Omental fat pad (tissue), 3 donors: ENCODE measurements at regions not wholly inside any gene's neighbourhood (a gene's known extent, or its start where the extent isn't known, plus 50 kb on each side); places are given as distances from the start of the nearest gene placed in this dataset.

Source experiments
- ATAC-seq: fragments of 150-250 bp; one replicate; pipeline ENCODE4 v1.9.1; 2016; ENCODE audit warnings: mild to moderate bottlenecking, moderate library complexity; ENCODE audit not compliant: low FRiP score
- DNase-seq: peaks from one replicate; pipeline ENCODE4 v3.0.0-alpha.2; 2019; ENCODE audit warnings: low spot score
- TF ChIP-seq, protein P1 (sequence below), 3 donors: fragments of 450-650 bp; IDR thresholded peaks; one replicate each; pipeline ENCODE4 v1.5.1; 2016 to 2017; ENCODE audit warnings: antibody characterized with exemption in 3 of 3, mild to moderate bottlenecking in 3 of 3, moderate library complexity in 2 of 3

DNA sequence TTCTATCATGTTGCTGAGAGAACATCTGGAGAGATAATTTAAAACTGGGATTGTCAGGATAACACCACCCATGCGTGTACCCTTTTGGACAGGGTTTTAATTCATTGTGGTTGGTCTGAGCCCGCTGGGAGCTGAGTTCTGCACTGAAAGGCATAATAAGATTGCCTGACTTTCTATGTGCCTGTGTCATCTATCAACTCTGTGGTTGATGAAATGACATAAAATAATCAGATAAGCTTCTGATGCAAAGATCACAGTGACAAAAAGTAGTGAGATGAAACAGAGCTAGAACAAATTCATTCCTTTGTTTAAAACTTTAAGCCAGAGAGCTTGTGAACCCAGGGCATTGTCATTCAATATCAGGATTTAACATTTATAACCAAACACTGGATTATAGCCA lies 98.7 kb downstream of the BBS10 start:
- ATAC-seq (no peak), DNase-seq (no peak)
- TF ChIP-seq, protein P1, sequence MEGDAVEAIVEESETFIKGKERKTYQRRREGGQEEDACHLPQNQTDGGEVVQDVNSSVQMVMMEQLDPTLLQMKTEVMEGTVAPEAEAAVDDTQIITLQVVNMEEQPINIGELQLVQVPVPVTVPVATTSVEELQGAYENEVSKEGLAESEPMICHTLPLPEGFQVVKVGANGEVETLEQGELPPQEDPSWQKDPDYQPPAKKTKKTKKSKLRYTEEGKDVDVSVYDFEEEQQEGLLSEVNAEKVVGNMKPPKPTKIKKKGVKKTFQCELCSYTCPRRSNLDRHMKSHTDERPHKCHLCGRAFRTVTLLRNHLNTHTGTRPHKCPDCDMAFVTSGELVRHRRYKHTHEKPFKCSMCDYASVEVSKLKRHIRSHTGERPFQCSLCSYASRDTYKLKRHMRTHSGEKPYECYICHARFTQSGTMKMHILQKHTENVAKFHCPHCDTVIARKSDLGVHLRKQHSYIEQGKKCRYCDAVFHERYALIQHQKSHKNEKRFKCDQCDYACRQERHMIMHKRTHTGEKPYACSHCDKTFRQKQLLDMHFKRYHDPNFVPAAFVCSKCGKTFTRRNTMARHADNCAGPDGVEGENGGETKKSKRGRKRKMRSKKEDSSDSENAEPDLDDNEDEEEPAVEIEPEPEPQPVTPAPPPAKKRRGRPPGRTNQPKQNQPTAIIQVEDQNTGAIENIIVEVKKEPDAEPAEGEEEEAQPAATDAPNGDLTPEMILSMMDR (IDR thresholded peaks at IDR 0.05), result no peak

- ATAC-seq, result no peak
These were observed 100.2 kb downstream of the BBS10 start for GRCh38 chr12:76247992-76248391.

DNA sequence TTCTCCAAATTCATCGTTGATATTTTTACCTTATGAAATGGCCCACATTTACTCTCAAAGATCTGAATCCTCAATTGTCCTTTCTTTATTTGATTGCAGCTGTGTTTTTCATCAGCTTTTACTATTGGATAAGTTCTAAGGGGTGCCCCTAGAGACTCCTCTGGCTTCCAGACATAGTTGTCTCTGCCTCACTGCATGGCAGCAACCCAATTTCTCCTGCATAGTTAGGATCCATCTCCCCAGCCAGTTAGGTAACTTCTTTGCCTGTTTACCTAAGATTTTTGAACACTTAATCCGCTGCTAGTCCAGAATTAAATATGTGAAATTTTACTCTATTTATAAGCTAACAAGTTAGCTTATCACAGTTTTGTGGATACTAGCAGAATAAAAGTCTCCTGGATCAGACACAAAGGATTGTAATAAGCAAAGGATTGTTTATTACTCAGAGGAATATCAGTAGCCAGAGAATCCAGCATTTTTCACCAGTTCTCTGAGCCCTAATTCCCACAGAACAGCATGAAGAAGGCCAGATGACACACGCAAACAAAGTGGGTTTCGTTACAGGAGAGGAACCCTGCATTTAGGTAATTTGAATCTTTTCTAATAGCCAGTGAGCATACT lies 101.1 kb downstream of the BBS10 start:
- ATAC-seq (no peak), DNase-seq (no peak)
- TF ChIP-seq, protein P1 (IDR thresholded peaks at IDR 0.05), result no peak

More at GRCh38 chr12:76247992-76248391, 100.2 kb downstream of the BBS10 start:
- no peak for DNase-seq
- TF ChIP-seq, protein P1 (IDR thresholded peaks at IDR 0.05), result no peak

GRCh38 chr12:76246611-76247010 lies 101.6 kb downstream of the BBS10 start:
- TF ChIP-seq, protein P1 (IDR thresholded peaks at IDR 0.05), result no peak
- DNase-seq, result no peak
- ATAC-seq, result no peak

GRCh38 chr12:76244300-76244699 lies 103.9 kb downstream of the BBS10 start:
- DNase-seq (no peak), ATAC-seq (no peak)
- TF ChIP-seq, protein P1 (IDR thresholded peaks at IDR 0.05), result no peak

DNA sequence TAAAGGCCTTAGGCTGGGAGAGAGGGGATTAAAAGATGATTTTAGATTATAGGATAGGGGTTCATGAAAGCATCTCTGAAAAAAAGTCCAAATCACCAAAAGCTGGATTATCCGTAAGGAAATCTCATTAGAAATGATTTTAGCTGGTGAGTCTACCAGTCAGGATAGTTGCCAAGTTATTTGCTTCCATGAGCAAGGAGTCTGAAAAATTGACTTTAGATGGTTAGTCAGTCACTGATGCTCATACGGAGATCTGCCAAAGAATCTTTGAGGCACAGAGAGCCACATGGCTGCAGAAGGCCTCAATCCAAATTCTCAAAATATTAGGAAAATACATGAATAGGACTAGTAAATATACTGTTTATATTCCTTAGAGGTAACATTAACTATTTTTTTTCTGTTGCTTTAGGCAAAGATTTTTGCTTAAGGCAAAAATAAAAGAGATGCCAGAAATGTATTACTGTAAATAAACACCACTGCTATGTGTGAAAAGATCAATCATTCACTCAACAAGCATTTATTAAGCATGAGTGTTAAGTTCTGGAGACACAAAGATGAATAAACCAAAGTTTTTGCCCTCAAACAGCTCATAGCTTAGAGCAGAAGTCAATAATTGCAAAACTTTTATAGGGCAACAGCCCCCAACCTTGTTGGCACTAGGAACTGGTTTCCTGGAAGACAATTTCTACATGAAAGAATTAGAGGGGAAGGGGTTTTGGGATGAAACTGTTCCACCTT lies 105.2 kb downstream of the BBS10 start:
- TF ChIP-seq, protein P1 (IDR thresholded peaks at IDR 0.05), result no peak
- ATAC-seq (no peak), DNase-seq (no peak)

DNA sequence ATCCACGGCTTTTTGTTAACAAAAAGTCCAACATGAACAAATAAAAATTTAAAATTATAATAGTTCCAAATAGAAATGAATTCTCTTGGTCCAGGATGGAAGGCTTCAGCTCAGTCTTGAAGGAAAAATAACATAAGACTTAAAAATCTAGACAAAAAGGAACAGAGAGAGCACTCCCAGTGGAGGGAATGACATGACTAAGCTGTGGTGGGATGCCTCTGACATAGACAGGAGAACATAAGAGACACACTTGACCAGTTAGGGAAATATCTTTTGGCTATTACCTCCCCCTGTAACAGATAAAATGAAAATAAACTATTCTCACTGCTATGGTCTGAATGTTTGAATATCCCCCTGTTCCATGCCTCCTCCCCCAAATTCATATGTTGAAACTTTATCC lies 106.8 kb downstream of the BBS10 start:
- TF ChIP-seq, protein P1 (IDR thresholded peaks at IDR 0.05), result no peak
- DNase-seq (no peak), ATAC-seq (no peak)
